Kasumi-1 (cell line): ENCODE measurements at regions not wholly inside any gene's neighbourhood (a gene's known extent, or its start where the extent isn't known, plus 50 kb on each side); places are given as distances from the start of the nearest gene placed in this dataset.
"Not testable (repeated sequence)": the region's sequence is repeated elsewhere in the genome, so short reads cannot be mapped to it uniquely, and the experiment has no call there.

Source experiments
- DNase-seq, 2 experiments: peaks; one replicate each; lab custom pipeline; 2025; lab: John Stamatoyannopoulos, UW

DNA sequence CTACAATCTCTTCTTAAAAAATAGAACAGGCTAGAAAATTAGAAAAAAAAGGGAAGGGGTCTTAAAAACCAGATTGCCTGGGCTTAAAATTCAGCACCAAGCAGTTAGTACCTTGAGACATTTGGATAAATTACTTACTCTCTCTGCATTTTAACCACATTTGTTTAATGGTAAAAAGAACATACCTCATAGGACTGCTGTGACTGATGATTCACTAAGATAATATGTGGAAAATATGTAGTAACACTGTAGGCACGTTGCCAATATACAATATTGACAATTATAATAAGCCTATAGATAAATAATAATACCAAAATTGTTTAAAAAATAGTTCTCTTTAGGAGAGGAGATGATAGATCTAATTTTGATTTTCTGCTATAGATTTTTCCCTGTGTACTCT, 750.4 kb downstream of the TENT5A start:
- DNase-seq, result no peak

DNA sequence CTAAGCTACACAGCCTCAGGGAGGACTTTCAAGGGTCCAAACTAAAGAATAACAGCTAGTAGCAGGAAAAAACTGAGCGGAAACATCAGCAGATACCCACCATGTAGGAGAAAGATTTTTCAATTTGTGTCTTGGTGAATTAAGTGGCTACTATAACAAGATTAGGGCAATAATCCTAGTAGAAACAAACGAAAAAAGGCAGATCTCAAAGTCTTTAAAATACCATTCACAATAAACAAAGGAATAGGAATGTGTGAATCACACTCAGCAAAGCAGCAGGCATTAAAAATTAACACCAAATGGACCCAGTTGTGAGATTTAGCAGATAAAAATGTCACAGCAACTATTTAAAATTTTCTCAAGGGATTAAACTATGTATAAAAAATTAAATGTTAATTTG, 761.2 kb downstream of the TENT5A start:
- no peak for DNase-seq

GRCh38 chr6:80988892-80989291, 763.6 kb downstream of the TENT5A start:
- DNase-seq, result no peak

GRCh38 chr6:80988286-80988685, 764.2 kb downstream of the TENT5A start:
- no peak for DNase-seq

GRCh38 chr6:80981226-80981625, 771.3 kb downstream of the TENT5A start:
- DNase-seq, result not testable (repeated sequence)

DNA sequence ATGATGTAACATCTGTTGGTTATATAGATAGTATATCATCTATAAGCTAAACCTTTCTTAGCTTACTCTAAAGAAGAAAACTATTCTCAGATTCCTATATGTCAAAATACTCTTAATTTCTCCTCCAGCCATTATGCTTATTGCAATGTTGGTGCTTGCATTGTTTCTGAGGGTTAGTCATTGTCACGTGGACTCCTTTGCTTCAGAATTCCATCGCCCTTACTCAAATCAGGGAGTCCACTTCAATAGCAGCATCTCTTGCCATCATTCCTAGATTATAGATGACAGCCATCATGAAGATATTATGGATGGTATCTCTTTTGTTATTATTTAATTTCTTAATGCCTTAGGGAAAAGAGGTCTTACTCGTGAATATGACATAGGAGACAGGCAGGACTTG, 776.1 kb downstream of the TENT5A start:
- DNase-seq, result no peak

DNA sequence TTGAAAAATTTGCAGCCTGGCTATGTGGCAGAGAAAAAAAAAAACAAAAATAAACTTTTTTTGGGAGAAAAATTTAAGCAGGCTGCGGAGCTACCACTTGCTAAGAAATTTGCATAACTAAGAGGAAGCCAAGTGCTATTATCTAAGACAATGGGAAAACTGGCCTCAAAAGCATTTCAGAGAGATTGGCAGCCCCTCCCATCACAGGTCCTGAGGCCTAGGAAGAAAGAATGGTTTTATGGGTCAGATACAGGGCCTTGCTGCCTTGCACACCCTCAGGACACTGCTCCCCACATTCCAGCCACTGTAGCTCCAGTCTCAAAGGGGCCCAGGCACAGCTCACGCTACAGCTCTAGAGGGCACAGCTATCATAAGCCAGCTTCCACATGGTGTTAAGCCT, 777.9 kb downstream of the TENT5A start:
- DNase-seq, result no peak

DNA sequence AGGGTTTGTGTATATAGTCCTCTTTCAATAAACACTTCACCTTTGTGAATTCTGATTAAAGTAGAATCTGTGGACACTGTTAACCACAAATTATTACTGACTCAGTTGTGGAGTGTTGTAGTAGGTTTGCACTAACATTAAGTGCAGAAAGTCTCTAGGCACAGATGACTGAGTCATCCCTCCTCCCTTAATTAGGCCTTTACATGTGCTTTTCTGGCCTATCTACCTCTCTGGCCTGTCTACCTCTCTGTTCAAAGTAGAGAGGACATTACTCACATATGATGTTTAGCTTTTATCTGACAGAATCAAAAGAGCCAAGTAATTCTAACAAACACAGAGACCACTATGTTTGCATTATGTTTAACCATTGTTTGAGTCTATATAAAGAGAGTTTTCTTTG, 783.0 kb downstream of the TENT5A start:
- DNase-seq, result no peak

GRCh38 chr6:80967609-80968008, 784.9 kb downstream of the TENT5A start:
- peak in 1 of 2 experiments; percentile 9 for DNase-seq

DNA sequence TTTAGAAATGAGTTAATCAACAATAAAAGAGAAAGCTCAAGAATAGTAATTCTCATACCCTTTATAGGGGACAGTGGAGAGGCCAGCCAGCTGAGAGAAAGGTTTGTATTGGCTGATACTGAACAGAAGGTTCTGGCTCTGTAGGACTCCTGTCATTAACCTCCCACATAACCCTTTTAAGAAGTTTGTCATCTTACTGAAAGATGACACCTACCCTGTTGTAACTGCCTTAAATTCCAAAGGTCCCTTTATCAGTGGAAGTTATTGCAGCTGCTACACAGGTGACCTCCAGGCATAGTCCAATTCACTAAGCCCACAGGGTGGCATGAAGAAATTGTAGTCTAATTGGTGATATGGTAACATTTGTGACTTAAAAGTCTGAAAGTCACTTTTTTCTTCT, 790.1 kb downstream of the TENT5A start:
- DNase-seq, result no peak

- no peak for DNase-seq
Measured at GRCh38 chr6:80961166-80961565, 791.3 kb downstream of the TENT5A start.

- DNase-seq, result no peak
Measured at GRCh38 chr6:80959034-80959433, 793.4 kb downstream of the TENT5A start.

- no peak for DNase-seq
Measured at GRCh38 chr6:80956898-80957297, 795.6 kb downstream of the TENT5A start.

GRCh38 chr6:80952479-80952878, 800.0 kb downstream of the TENT5A start:
- DNase-seq, result not testable (repeated sequence)

DNA sequence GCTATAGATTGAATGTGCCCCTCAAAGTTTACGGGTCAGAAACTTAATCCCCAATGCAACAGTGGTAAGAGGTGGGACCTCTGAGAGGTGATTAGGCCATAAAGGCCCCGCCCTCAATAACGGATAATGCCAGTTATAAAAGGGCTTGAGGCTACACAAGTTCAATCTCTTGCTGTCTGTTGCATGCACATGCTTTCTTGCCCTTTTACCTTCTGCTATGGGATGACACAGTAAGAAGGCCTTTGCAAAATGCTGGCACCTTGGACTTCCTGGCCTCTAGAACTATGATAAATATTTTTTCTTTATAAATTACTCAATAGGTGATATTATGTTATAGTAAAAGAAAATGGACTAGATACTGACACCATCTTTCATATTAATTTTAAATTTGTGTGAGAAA, 806.1 kb downstream of the TENT5A start:
- DNase-seq, result no peak

GRCh38 chr6:80942911-80943310, 809.6 kb downstream of the TENT5A start:
- DNase-seq, result no peak

- DNase-seq, result no peak
Measured at GRCh38 chr6:80940976-80941375, 811.5 kb downstream of the TENT5A start.

- DNase-seq, result no peak
Measured at GRCh38 chr6:80940571-80940970, 811.9 kb downstream of the TENT5A start.

- DNase-seq, result no peak
Measured at GRCh38 chr6:80939898-80940297, 812.6 kb downstream of the TENT5A start.

DNA sequence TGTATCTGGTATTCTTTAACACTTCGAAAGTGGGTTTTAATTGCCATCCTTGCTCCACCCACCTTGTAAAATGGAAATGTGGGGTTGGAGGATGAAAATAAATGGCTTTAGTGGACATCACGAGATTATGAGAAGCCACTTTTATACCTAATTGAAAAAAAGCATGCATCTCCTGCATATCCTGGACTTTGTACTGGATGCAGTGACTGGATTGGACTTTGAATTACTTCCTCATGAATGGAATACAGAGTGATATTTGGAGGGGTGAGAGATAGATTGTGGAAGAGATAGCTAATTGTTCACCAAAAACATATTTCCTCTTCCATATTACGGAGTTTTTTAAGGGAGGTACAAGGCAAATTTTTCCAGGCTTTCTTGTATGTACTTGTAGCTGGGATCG, 813.0 kb downstream of the TENT5A start:
- no peak for DNase-seq

DNA sequence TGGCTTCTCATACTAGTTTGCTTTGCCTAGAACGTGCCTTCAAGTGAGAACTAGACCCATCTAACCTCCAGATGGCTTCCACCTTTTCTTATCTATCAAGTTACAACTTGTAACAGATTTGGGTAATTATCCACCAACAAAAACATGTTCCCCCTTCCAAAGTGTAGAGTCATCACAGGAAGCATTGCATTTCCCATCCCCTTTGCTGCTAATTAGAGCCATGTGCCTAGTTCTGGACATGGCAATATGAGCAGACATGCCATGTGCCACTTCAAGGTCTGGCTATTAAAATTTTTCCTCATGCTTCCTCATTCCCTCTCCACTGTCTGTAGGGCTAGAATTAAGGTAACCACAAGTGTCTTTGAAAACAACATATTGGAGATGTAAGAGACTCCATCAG, 814.4 kb downstream of the TENT5A start:
- no peak for DNase-seq

- no peak for DNase-seq
Measured at GRCh38 chr6:80932359-80932758, 820.1 kb downstream of the TENT5A start.

DNA sequence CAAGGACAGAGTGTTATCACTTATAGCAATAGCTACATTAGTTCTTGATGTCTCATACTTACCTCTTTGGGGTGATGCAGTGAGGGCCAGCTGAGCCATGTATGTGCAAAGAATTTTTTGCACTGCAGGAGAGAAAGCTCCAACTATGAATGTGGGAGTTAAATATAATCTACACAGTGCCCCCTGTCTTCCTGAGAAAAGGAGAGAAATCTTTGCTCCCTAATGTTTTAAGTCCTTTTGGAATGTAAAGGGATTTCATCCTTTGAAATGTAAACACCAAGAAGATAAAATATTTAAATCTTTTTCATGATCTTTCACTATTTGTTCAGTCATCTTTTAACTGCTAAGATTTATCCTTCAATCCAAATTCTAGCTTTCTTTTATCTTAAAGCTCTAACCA, 822.1 kb downstream of the TENT5A start:
- no peak for DNase-seq

GRCh38 chr6:80923816-80924215, 817.3 kb downstream of the BCKDHB start:
- no peak for DNase-seq

DNA sequence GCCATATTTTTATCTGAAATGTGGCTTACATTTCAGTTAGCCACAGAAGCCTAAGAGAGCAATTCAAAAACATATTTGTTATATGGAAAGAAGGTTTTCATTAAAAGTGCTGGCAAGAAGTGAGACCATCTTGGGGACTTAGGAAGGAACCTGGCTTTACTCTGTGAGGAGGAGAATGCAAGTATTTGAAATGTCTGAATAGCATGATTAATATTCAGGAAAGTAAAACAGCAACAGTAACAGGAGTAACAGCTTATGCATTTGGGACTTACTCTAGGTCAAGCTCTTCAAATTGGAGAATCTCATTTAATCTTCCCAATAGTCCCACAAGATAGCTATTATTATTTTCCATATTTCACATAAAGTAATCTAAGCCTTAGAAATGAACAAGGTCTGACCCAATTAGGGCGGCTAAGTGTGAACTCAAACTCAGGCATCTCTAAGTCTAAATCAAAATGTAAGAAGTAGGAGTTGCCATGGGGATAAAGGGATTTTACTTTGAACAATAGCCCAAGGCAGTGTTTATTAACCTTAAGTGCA, 816.5 kb downstream of the BCKDHB start:
- DNase-seq, result no peak
